T-helper 1 cell treated with Interleukin-12 subunit alpha and Interleukin-12 subunit beta and Interleukin-4 antibody, amounts not matched to agents 30 μg/mL and 1 μg/mL, for 36 hours (primary cell): ENCODE measurements at regions not wholly inside any gene's neighbourhood (a gene's known extent, or its start where the extent isn't known, plus 50 kb on each side); places are given as distances from the start of the nearest gene placed in this dataset.

ENCODE experiments used
- H3K27ac Mint-ChIP-seq: one replicate; pipeline ENCODE4 v1.8.0; 2021; ENCODE audit warnings: mild to moderate bottlenecking, mixed read lengths
- H3K27me3 Mint-ChIP-seq: one replicate; pipeline ENCODE4 v1.8.0; 2021; ENCODE audit warnings: low read depth, mixed read lengths
- H3K36me3 Mint-ChIP-seq: one replicate; pipeline ENCODE4 v1.8.0; 2021; ENCODE audit warnings: low read depth, mixed read lengths
- H3K4me1 Mint-ChIP-seq: one replicate; pipeline ENCODE4 v1.8.0; 2021; ENCODE audit warnings: low read depth, mixed read lengths
- H3K4me3 Mint-ChIP-seq: one replicate; pipeline ENCODE4 v1.8.0; 2021; ENCODE audit warnings: mild to moderate bottlenecking, moderate library complexity, mixed read lengths
- H3K9me3 Mint-ChIP-seq: one replicate; pipeline ENCODE4 v1.8.0; 2021; ENCODE audit warnings: mixed read lengths

DNA sequence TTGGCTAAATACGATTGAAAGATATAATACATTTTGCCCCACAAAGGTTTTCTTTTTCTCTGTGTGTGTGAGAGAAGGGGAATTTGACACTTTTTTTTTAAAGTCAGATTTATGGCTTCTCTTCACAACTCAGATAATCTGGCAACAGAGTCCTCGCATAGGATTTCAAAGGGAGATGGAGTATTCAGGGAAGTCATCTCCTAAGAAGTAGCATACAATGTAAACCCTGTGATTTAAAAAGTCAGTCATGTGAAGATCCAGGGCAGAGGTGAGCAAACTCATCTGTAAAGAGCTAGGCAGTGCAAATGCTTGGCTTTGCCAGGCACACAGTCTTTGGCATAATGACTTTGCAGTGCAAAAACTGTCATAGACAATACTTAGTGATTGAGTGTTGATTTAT, 1526.3 kb downstream of the AACS start:
- Mint-ChIP-seq H3K27ac (no peak overlapping the region), H3K9me3 (peaks cover 10% of the 10 kb centered on the region), H3K36me3 (peaks cover 2% of the 10 kb centered on the region), H3K4me3 (no peak overlapping the region), H3K4me1 (peaks cover 14% of the 10 kb centered on the region), H3K27me3 (no peaks in the 10 kb centered on the region)

DNA sequence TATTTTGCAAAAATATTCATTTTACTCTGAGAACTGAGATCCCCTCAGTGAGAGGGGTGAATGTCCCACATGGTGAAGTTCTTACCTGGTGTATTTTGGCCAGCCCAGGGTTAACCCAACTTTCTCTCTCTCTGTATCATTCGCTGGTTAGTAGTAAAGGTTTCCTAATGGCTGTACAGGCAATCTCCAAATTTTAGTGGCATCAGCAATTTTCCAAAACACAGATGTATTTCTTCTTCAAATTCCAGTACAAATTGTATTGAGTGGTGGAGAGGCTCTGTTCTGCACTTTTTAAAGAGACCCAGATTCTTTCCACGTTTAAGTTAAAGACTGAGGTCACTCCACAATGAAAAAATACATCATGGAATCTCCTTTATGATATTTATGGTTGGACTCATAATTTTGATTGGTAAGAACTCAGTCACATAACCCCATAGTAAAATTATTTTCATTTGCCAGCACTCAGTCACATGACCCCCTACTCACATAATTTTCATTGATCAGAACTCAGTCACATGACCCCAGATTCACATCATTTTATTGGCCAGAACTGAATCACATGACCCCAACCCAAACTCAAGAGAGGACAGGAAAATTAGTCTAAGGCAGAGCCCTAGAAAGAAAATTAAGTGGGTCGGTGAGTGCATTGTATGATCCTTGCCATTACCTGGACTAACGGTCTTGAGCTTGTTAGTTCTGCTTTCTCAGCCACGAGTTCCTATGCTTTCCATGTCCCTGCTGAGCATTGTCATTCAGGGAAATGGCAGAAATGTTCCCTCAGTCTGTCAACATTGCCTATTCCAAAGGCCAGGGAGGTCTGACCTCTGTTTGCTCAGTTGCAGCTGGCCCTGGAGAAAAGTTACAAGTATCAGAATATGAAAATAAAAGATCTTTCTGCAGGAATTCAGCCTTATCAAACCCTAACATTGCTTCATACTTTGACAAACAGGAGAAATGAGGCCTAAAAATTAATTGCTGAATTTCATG, 1536.2 kb downstream of the AACS start:
- H3K4me3 Mint-ChIP-seq = no peak overlapping the region
- no peaks in the 10 kb centered on the region for H3K4me1 Mint-ChIP-seq
- peaks cover 9% of the 10 kb centered on the region for H3K9me3 Mint-ChIP-seq
- no peaks in the 10 kb centered on the region for H3K36me3 Mint-ChIP-seq
- H3K27me3 Mint-ChIP-seq = no peaks in the 10 kb centered on the region
- H3K27ac Mint-ChIP-seq = no peak overlapping the region

DNA sequence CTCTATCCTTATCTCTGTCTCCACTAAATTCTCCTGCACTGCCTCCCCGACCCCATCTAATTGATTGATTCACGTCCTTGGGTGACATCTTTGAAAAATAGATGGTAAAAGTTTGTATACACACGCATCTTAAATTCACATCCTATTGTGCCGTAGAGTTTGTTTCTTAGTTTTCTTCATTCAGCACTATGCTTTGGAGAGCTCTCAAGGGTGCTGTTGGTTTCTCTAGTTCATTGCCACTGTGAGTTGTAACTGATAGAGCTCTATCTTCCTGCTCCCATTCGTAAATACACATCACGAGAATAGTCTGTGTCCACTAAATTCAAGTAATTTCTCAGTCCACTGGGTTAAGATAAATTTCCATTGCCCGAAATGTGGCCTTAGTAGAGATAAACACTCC, 1537.4 kb downstream of the AACS start:
- H3K36me3 Mint-ChIP-seq = no peaks in the 10 kb centered on the region
- H3K4me1 Mint-ChIP-seq = no peaks in the 10 kb centered on the region
- H3K9me3 Mint-ChIP-seq = peaks cover 9% of the 10 kb centered on the region
- no peaks in the 10 kb centered on the region for H3K27me3 Mint-ChIP-seq
- no peak overlapping the region for H3K4me3 Mint-ChIP-seq
- H3K27ac Mint-ChIP-seq = no peak overlapping the region

DNA sequence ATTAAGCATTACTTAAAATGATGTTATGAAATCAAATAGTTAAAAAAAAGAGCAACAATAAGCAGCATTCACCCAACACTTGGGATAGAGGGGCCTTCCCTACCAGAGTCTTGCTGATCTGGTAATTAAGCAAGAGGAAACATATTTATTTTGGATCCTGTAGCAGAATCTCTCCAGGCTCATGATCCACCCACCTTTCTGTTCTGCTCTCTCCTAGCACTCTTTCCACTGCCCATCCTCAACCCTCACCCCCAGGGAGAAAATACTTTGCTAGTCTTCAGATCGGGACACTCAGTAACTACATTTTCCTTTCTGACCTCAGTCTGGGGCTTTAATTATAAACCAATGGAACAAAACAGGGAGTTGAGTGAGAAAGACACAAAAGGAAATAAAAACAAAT, 1541.9 kb downstream of the AACS start:
- Mint-ChIP-seq H3K27ac (no peak overlapping the region), H3K9me3 (peaks cover 12% of the 10 kb centered on the region), H3K4me3 (no peak overlapping the region), H3K27me3 (no peaks in the 10 kb centered on the region), H3K36me3 (no peaks in the 10 kb centered on the region), H3K4me1 (no peaks in the 10 kb centered on the region)

DNA sequence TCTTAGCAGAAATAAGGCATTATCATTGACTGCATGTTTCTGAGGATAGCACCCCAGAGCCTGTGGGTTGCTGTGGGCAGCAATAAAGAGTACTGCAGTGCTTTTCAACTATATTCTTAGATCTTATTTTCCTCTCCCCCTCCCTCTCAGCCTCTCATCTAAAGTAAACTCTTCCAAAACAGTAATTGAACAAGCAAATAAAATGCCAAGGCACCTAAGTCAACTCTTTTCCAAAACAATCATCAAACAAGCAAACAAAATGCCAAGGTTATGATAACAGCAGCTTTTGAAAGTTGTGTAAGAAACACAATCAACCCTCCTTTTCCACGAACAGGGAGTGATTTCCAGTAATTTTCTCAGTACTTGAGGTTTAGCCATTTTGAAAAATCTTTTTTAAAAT, 1542.6 kb downstream of the AACS start:
- Mint-ChIP-seq H3K4me3 (no peak overlapping the region), H3K36me3 (no peaks in the 10 kb centered on the region), H3K9me3 (peaks cover 19% of the 10 kb centered on the region), H3K4me1 (no peaks in the 10 kb centered on the region), H3K27me3 (no peaks in the 10 kb centered on the region), H3K27ac (no peak overlapping the region)

DNA sequence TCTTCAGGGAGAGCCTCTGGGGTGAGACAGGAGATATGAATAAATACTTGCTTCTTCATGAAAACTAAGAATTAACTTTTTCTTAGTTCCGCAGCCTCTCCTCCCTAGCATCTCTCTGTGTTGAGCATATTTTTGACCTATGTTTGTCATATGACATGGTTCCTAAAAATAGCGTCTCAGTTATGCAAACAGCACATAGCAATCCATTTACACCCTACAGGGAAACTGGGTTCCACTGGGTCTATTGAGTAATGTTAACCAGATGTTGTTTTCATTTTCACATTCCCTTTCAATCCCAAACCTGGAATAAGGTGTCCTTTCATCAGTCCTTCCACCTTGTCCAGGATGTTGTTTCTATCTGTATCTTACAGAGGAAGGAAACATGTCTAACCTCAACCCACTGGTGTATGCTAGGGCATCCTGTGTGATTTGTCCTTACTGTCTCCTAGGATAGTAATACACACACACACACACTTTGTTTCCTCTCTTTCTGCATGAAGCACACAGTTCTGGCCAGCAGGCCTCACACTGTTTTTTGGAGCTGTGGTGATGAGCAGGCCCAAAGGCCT, 1543.5 kb downstream of the AACS start:
- no peaks in the 10 kb centered on the region for H3K36me3 Mint-ChIP-seq
- H3K27ac Mint-ChIP-seq = no peak overlapping the region
- H3K27me3 Mint-ChIP-seq = no peaks in the 10 kb centered on the region
- peaks cover 25% of the 10 kb centered on the region for H3K9me3 Mint-ChIP-seq
- H3K4me3 Mint-ChIP-seq = no peak overlapping the region
- no peaks in the 10 kb centered on the region for H3K4me1 Mint-ChIP-seq

DNA sequence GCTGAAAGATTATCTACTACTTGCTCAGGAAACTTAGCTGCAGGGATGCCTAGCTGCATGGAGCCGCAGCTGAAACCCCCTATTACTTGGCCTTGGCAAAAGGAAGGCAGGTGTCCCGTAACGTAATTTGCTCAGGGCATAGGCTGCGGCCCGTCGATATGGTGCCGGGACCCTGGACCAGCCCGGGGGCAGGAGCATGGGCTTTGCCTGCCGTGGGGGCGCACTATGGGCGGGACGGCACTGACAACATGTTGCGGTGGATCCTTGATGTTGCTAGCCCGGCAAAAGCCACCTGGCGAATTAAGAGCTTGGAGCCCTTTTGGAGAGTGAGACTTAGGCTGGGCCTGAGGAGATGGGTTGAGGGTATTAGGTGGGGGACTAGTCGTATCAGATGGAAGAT, 1551.2 kb downstream of the AACS start:
- H3K4me3 Mint-ChIP-seq = no peak overlapping the region
- no peaks in the 10 kb centered on the region for H3K27me3 Mint-ChIP-seq
- H3K4me1 Mint-ChIP-seq = no peaks in the 10 kb centered on the region
- H3K9me3 Mint-ChIP-seq = peaks cover 30% of the 10 kb centered on the region
- no peak overlapping the region for H3K27ac Mint-ChIP-seq
- no peaks in the 10 kb centered on the region for H3K36me3 Mint-ChIP-seq

DNA sequence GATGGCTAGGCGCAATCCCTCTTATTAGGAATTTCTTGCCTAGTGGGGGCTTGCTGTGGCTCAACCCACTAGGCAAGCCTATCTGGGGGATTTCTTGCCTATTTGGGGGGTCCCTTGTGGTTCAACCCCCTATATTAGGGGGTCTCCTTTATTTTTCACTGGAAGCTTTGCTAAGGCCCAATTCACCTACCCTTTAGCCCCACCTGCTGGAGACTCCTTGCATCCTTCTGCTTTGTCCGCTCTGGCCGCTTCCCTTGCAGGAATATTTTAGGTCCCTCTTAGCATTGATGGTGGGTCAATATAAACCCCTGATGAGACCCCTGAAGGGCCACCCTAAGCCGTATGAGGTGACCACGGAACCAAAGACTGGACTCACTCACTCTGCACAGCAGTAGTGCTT, 1552.1 kb downstream of the AACS start:
- no peak overlapping the region for H3K27ac Mint-ChIP-seq
- H3K4me3 Mint-ChIP-seq = no peak overlapping the region
- H3K36me3 Mint-ChIP-seq = no peaks in the 10 kb centered on the region
- peaks cover 28% of the 10 kb centered on the region for H3K9me3 Mint-ChIP-seq
- H3K27me3 Mint-ChIP-seq = no peaks in the 10 kb centered on the region
- H3K4me1 Mint-ChIP-seq = no peaks in the 10 kb centered on the region

DNA sequence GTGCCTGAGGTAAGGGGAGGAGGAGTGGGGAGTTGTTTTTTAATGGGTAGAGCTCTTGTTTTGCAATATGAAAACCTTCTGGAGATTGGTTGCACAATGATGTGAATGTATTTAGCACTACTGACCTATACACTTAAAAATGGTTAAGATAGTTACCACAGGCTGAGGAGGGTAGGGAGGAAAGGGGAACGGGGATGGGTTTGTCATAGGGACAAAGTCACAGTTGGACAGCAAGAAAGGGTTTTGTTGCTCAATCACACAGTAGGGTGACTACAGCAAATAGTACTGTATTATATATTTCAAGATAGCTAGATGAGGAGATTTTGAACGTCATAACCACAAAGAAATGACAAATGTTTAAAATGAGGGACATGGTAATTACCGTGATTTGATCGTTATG, 1562.4 kb downstream of the AACS start:
- Mint-ChIP-seq H3K27ac (no peak overlapping the region), H3K36me3 (no peaks in the 10 kb centered on the region), H3K4me3 (no peak overlapping the region), H3K4me1 (no peaks in the 10 kb centered on the region), H3K27me3 (no peaks in the 10 kb centered on the region), H3K9me3 (peaks cover 7% of the 10 kb centered on the region)

DNA sequence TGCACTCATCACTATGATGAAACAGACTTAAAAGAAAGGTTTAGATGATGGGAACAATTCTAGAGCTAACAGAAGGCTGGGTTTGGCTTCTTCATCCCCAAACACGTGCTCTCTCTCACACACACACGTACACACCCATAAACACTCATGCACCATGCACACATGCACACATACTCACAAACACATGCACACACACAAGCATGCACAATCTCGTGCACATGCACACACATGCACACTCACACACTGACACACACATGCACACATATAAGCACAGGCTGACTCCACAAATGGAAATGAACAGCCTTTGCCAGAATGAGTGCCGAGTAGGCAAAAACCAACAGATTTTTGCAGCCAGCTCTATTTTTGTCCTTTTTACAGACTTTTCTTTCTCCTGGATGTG, 1571.6 kb downstream of the AACS start:
- H3K4me1 Mint-ChIP-seq = no peaks in the 10 kb centered on the region
- H3K9me3 Mint-ChIP-seq = peaks cover 10% of the 10 kb centered on the region
- H3K4me3 Mint-ChIP-seq = no peak overlapping the region
- H3K27ac Mint-ChIP-seq = no peak overlapping the region
- H3K27me3 Mint-ChIP-seq = no peaks in the 10 kb centered on the region
- no peaks in the 10 kb centered on the region for H3K36me3 Mint-ChIP-seq

DNA sequence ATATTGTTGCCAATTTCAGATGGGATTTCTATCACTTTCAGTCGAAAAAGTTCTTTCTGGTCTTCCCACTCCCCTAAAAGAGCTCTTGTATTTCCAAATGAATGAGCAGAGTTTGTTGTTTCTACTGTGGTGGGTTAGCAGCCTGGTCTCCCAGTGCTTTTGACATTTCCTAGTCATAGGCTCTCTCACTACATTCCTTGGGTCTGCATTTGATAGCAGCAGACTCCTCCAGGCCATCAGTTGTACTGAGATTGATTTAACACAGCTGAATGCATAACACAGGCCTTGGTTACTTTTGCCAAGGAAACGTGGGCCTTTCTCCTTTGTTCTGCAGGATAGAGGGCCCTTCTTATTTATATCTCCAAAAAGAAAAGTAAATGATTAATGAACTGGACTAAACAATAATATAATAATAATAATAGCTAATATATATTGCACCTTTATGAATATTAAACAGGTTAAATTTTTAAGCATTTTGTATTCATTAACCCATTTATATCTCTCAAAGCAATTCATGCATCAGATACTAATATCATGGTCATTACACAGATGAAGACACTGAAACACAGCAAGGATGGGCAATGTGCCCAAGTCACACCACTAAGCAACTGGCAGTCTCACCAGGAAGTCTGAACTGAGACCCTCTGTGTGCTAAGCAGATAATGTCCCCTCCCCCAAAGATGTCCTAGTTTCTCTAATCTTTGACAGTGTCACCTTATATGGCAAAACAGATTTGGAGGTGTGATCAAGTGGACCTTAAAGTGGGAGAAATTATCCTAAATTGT, 1579.2 kb downstream of the AACS start:
- Mint-ChIP-seq H3K27ac (no peak overlapping the region), H3K9me3 (peaks cover 24% of the 10 kb centered on the region), H3K36me3 (no peaks in the 10 kb centered on the region), H3K27me3 (no peaks in the 10 kb centered on the region), H3K4me1 (no peaks in the 10 kb centered on the region), H3K4me3 (no peak overlapping the region)

DNA sequence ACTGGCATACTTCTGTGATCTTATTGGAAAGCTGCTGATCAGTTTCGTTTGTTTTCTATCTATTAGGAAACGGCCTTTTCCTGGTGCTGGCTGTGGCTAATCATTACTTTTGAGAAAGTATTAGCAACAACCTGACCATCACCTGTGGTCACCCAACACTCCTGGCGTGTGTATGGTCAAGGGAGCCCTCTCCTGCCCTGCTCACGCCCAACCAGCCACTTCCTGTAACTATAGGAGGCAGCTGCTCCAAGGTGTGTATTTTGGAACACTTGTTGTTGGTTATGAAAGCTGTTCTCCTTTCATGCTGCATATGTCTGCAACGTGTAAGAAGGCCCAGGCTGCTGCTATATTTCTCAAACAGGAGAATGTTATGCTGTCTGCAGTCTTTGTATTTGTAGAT, 1582.8 kb downstream of the AACS start:
- Mint-ChIP-seq H3K27me3 (no peaks in the 10 kb centered on the region), H3K4me3 (no peak overlapping the region), H3K4me1 (no peaks in the 10 kb centered on the region), H3K9me3 (peaks cover 21% of the 10 kb centered on the region), H3K36me3 (no peaks in the 10 kb centered on the region), H3K27ac (no peak overlapping the region)

DNA sequence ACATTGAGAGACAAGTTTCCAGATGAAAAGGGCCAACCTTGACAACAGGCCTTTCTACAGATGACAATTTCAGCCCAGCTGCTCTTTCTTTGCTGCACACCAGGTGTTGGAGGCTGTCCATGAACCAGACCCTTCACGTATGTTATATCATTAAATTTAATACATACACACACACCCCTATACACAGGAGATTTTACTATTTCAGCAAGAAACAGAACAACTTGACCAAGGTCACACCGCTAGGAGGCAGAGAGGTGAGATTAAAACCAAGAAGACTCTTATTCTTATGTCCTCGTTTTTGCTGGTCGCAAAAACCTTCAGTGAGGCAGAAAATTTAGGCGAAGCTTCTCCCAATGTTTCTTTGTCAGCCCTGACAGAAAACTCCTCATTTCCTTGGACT, 1585.9 kb downstream of the AACS start:
- H3K4me1 Mint-ChIP-seq = no peaks in the 10 kb centered on the region
- H3K27me3 Mint-ChIP-seq = no peaks in the 10 kb centered on the region
- peaks cover 5% of the 10 kb centered on the region for H3K9me3 Mint-ChIP-seq
- no peaks in the 10 kb centered on the region for H3K36me3 Mint-ChIP-seq
- H3K4me3 Mint-ChIP-seq = no peak overlapping the region
- no peak overlapping the region for H3K27ac Mint-ChIP-seq

DNA sequence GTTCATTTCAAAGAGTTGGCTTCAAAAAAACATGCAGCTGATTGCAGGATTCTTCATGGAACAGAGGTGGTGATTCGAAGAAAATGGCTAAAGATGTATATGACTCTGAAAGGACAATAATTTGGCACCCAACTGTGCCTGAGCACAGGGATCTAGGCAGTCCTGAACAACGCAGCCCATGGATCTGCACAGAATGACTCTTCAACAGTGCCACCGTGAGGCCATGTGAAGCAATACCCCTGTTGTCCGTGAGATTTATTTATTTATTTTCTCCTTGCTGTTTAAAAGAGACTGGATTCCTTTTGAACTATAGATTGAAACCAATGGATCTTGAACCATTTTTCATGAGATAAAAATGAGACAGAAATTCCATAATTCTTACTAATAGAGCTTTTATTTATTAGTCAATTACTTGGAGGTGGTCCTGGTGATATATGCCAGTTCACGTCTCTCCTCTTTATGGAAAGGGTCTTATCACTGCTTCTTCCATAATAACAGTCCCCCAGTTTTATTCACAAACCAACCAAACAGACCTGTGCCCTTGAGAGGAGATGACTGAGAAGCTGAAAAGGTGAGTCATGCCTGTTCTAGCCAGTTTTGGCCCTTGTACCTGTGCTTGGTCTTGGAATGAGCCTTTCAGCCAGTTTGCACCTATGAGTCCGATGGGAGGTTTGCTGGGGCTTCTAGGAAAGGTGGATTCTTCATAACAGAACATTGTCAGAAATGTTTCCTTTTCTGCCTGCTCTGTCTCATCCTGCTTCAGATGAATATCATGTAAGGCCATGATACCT, 1598.3 kb downstream of the AACS start:
- Mint-ChIP-seq H3K9me3 (peaks cover 12% of the 10 kb centered on the region), H3K4me3 (no peak overlapping the region), H3K4me1 (no peaks in the 10 kb centered on the region), H3K27me3 (no peaks in the 10 kb centered on the region), H3K36me3 (no peaks in the 10 kb centered on the region), H3K27ac (no peak overlapping the region)
